KMS-11 (cell line): ENCODE measurements at regions not wholly inside any gene's neighbourhood (a gene's known extent, or its start where the extent isn't known, plus 50 kb on each side); places are given as distances from the start of the nearest gene placed in this dataset.

Experiments used
- H2AFZ ChIP-seq: fragments of 200-600 bp; sonication (generic); 2 replicates; pipeline ENCODE4 v1.6.1; 2016; ENCODE audit warnings: antibody characterized with exemption, mixed run types, low read depth
- H3K27ac ChIP-seq: fragments of 200-600 bp; sonication (generic); 2 replicates; pipeline ENCODE4 v1.6.1; 2016; ENCODE audit warnings: mild to moderate bottlenecking, mixed run types
- H3K27me3 ChIP-seq: fragments of 200-600 bp; sonication (generic); 2 replicates; pipeline ENCODE4 v1.6.1; 2017; ENCODE audit warnings: mild to moderate bottlenecking, low read depth, mixed run types, moderate library complexity; ENCODE audit not compliant: insufficient read depth
- H3K36me3 ChIP-seq: fragments of 200-600 bp; sonication (generic); 2 replicates; pipeline ENCODE4 v1.6.1; 2017; ENCODE audit warnings: mild to moderate bottlenecking, mixed run types; ENCODE audit not compliant: insufficient read depth
- H3K4me1 ChIP-seq: fragments of 200-600 bp; sonication (generic); 2 replicates; pipeline ENCODE4 v1.6.1; 2016; ENCODE audit warnings: mild to moderate bottlenecking, low read depth, mixed run types; ENCODE audit not compliant: poor library complexity, severe bottlenecking
- H3K4me2 ChIP-seq: fragments of 200-600 bp; sonication (generic); 2 replicates; pipeline ENCODE4 v1.7.0; 2016; ENCODE audit warnings: mild to moderate bottlenecking, mixed run types
- H3K4me3 ChIP-seq: fragments of 200-600 bp; sonication (generic); IDR thresholded peaks from 2 replicates; pipeline ENCODE4 v1.6.1; 2017; ENCODE audit warnings: low read depth, low read length, mixed read lengths; ENCODE audit not compliant: insufficient read depth
- H3K79me2 ChIP-seq: fragments of 200-600 bp; sonication (generic); 2 replicates; pipeline ENCODE4 v1.6.1; 2016; ENCODE audit warnings: low read depth, mixed run types; ENCODE audit not compliant: insufficient read depth
- H3K9ac ChIP-seq: fragments of 200-600 bp; sonication (generic); 2 replicates; pipeline ENCODE4 v1.6.1; 2016; ENCODE audit warnings: mild to moderate bottlenecking, mixed run types
- H4K20me1 ChIP-seq: fragments of 200-600 bp; sonication (generic); 2 replicates; pipeline ENCODE4 v1.6.1; 2016; ENCODE audit warnings: mild to moderate bottlenecking, mixed run types; ENCODE audit not compliant: insufficient read depth
- TF ChIP-seq, protein P1 (sequence below): fragments of 200-600 bp; sonication (generic); conservative IDR thresholded peaks from 2 replicates; pipeline ENCODE4 v1.6.1; 2017; ENCODE audit warnings: low read depth, mild to moderate bottlenecking, antibody characterized with exemption, low read length, moderate library complexity, mixed read lengths

GRCh38 chr4:89518259-89518658 is 210.7 kb upstream of the GPRIN3 start:
- no peak overlapping the region for H3K4me3 ChIP-seq
- TF ChIP-seq, protein P1, sequence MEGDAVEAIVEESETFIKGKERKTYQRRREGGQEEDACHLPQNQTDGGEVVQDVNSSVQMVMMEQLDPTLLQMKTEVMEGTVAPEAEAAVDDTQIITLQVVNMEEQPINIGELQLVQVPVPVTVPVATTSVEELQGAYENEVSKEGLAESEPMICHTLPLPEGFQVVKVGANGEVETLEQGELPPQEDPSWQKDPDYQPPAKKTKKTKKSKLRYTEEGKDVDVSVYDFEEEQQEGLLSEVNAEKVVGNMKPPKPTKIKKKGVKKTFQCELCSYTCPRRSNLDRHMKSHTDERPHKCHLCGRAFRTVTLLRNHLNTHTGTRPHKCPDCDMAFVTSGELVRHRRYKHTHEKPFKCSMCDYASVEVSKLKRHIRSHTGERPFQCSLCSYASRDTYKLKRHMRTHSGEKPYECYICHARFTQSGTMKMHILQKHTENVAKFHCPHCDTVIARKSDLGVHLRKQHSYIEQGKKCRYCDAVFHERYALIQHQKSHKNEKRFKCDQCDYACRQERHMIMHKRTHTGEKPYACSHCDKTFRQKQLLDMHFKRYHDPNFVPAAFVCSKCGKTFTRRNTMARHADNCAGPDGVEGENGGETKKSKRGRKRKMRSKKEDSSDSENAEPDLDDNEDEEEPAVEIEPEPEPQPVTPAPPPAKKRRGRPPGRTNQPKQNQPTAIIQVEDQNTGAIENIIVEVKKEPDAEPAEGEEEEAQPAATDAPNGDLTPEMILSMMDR = no peak
- no peak overlapping the region for H3K9ac ChIP-seq
- H3K79me2 ChIP-seq = no peaks in the 10 kb centered on the region
- no peak overlapping the region for H2AFZ ChIP-seq
- H4K20me1 ChIP-seq = no peaks in the 10 kb centered on the region
- no peaks in the 10 kb centered on the region for H3K36me3 ChIP-seq
- no peak overlapping the region for H3K4me2 ChIP-seq
- H3K27ac ChIP-seq = no peak overlapping the region
- no peaks in the 10 kb centered on the region for H3K27me3 ChIP-seq
- H3K4me1 ChIP-seq = no peaks in the 10 kb centered on the region

- Histone ChIP-seq H3K79me2 (no peaks in the 10 kb centered on the region), H3K27me3 (no peaks in the 10 kb centered on the region)
Measured at GRCh38 chr4:89514811-89515210, 207.2 kb upstream of the GPRIN3 start.

GRCh38 chr4:89511776-89512175 is 204.2 kb upstream of the GPRIN3 start:
- Histone ChIP-seq H3K27ac (no peak overlapping the region), H3K36me3 (no peaks in the 10 kb centered on the region), H3K27me3 (no peaks in the 10 kb centered on the region), H3K79me2 (no peaks in the 10 kb centered on the region), H3K4me3 (no peak overlapping the region), H2AFZ (no peak overlapping the region), H3K9ac (no peak overlapping the region), H4K20me1 (no peaks in the 10 kb centered on the region), H3K4me2 (no peak overlapping the region), H3K4me1 (peaks cover 28% of the 10 kb centered on the region)
- TF ChIP-seq, protein P1 = no peak

More at GRCh38 chr4:89514811-89515210, 207.2 kb upstream of the GPRIN3 start:
- no peak overlapping the region for H3K27ac ChIP-seq
- H3K36me3 ChIP-seq = no peaks in the 10 kb centered on the region
- TF ChIP-seq, protein P1 = no peak
- no peak overlapping the region for H3K4me3 ChIP-seq
- no peak overlapping the region for H3K9ac ChIP-seq
- H2AFZ ChIP-seq = no peak overlapping the region
- H4K20me1 ChIP-seq = no peaks in the 10 kb centered on the region
- peaks cover 12% of the 10 kb centered on the region for H3K4me1 ChIP-seq
- no peak overlapping the region for H3K4me2 ChIP-seq

DNA sequence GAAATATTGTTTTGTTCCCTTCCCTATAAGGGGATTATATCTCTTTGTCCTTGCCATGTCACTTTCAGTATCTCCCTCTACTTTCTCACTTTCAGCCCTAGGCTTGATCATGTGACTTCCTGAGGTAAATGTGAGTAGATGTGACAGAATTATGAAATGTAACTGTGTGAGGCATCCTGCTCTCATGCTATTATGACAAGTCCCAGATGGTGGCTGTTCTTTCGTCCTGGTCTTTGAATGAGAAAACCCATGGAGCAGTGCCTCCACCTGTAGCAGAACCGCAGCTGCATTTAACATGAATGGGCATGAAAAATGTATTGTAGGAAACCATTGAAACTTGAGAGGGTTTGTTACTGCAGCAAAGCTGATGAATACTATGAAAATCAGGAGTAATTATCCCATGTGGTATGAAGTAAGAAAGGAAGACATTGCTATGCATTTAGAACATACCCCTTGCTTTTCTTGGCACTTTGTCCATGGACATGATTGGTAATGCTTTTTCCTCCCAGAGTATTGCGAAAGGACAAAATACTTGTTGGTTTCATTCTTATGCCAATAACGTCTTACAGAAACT is 202.2 kb upstream of the GPRIN3 start:
- peaks cover 28% of the 10 kb centered on the region for H3K4me1 ChIP-seq
- no peaks in the 10 kb centered on the region for H4K20me1 ChIP-seq
- H3K4me3 ChIP-seq = no peak overlapping the region
- no peaks in the 10 kb centered on the region for H3K27me3 ChIP-seq
- peak overlapping the region; percentile 7; the same call in 1 of the 2 replicates for H3K27ac ChIP-seq
- H3K9ac ChIP-seq = no peak overlapping the region
- TF ChIP-seq, protein P1 = 0 out of 2 replicates have a peak, but pooled peaks have one; percentile 20
- no peaks in the 10 kb centered on the region for H3K79me2 ChIP-seq
- peak overlapping the region; percentile 53 for H3K4me2 ChIP-seq
- H3K36me3 ChIP-seq = no peaks in the 10 kb centered on the region
- no peak overlapping the region for H2AFZ ChIP-seq
